SK-N-SH treated with all-trans-retinoic acid at 6 μM for 48 hours (cell line): ENCODE measurements at regions not wholly inside any gene's neighbourhood (a gene's known extent, or its start where the extent isn't known, plus 50 kb on each side); places are given as distances from the start of the nearest gene placed in this dataset.

Experiments used
- ATAC-seq: fragments of 200-7000 bp; cut with Tn5 transposase; 3 replicates; pipeline ENCODE4 v1.9.1; 2020; ENCODE audit warnings: mild to moderate bottlenecking, moderate library complexity
- ARNTL ChIP-seq: fragments of 450-650 bp; formaldehyde crosslinking; IDR thresholded peaks from 2 replicates; pipeline ENCODE4 v1.5.0; 2020; ENCODE audit warnings: low read depth, mild to moderate bottlenecking, moderate library complexity, borderline replicate concordance
- ESRRG ChIP-seq: fragments of 250-450 bp; sonication (Bioruptor Pico); IDR thresholded peaks from 2 replicates; pipeline ENCODE4 v1.6.1; 2021; ENCODE audit warnings: mild to moderate bottlenecking
- GLIS3 ChIP-seq: fragments of 250-450 bp; sonication (Bioruptor Pico); IDR thresholded peaks from 2 replicates; pipeline ENCODE4 v1.5.0; 2020; ENCODE audit warnings: mild to moderate bottlenecking, moderate library complexity
- ISL1 ChIP-seq: fragments of 250-450 bp; sonication (Bioruptor Pico); IDR thresholded peaks from 2 replicates; pipeline ENCODE4 v2.1.2; 2022; ENCODE audit warnings: mild to moderate bottlenecking, moderate library complexity
- PPARA ChIP-seq: fragments of 250-450 bp; sonication (Bioruptor Pico); IDR thresholded peaks from 2 replicates; pipeline ENCODE4 v1.5.0; 2020; ENCODE audit warnings: mild to moderate bottlenecking, borderline replicate concordance
- SNAI2 ChIP-seq: fragments of 250-450 bp; sonication (Bioruptor Pico); IDR thresholded peaks from 2 replicates; pipeline ENCODE4 v1.5.0; 2020; ENCODE audit warnings: mild to moderate bottlenecking, moderate library complexity
- TOX ChIP-seq: fragments of 250-450 bp; sonication (Bioruptor Pico); IDR thresholded peaks from 2 replicates; pipeline ENCODE4 v1.8.0; 2021; ENCODE audit warnings: mild to moderate bottlenecking, moderate library complexity, borderline replicate concordance
- ZFP3 ChIP-seq: fragments of 250-450 bp; sonication (Bioruptor Pico); IDR thresholded peaks from 2 replicates; pipeline ENCODE4 v1.5.0; 2020; ENCODE audit warnings: mild to moderate bottlenecking, moderate library complexity
- ZNF565 ChIP-seq: fragments of 450-650 bp; formaldehyde crosslinking; conservative IDR thresholded peaks from 2 replicates; pipeline ENCODE4 v1.5.0; 2020; ENCODE audit warnings: low read depth, mild to moderate bottlenecking, moderate library complexity
- ZNF70 ChIP-seq: fragments of 450-650 bp; formaldehyde crosslinking; IDR thresholded peaks from 2 replicates; pipeline ENCODE4 v1.5.0; 2020; ENCODE audit warnings: mild to moderate bottlenecking, moderate library complexity
- ZNF8 ChIP-seq: fragments of 450-650 bp; formaldehyde crosslinking; IDR thresholded peaks from 2 replicates; pipeline ENCODE4 v1.5.0; 2020; ENCODE audit warnings: mild to moderate bottlenecking, moderate library complexity
- TF ChIP-seq, protein P1 (sequence below): fragments of 250-450 bp; sonication (Bioruptor Pico); IDR thresholded peaks from 2 replicates; pipeline ENCODE4 v1.8.0; 2021; ENCODE audit warnings: low read depth, mild to moderate bottlenecking, moderate library complexity, borderline replicate concordance
- TF ChIP-seq, protein P2 (sequence below): fragments of 250-450 bp; sonication (Bioruptor Pico); IDR thresholded peaks from 2 replicates; pipeline ENCODE4 v1.5.0; 2020; ENCODE audit warnings: mild to moderate bottlenecking, moderate library complexity
- TF ChIP-seq, protein P3 (sequence below): fragments of 250-450 bp; sonication (Bioruptor Pico); IDR thresholded peaks from 2 replicates; pipeline ENCODE4 v1.5.1; 2021; ENCODE audit warnings: mild to moderate bottlenecking, moderate library complexity
- TF ChIP-seq, protein P4 (sequence below): fragments of 250-450 bp; sonication (Bioruptor Pico); IDR thresholded peaks from 2 replicates; pipeline ENCODE4 v1.5.1; 2020; ENCODE audit warnings: low read depth, mild to moderate bottlenecking, moderate library complexity
- TF ChIP-seq, protein P5 (sequence below): fragments of 250-450 bp; sonication (Bioruptor Pico); IDR thresholded peaks from 2 replicates; pipeline ENCODE4 v1.8.0; 2020; ENCODE audit warnings: mild to moderate bottlenecking, moderate library complexity, borderline replicate concordance

DNA sequence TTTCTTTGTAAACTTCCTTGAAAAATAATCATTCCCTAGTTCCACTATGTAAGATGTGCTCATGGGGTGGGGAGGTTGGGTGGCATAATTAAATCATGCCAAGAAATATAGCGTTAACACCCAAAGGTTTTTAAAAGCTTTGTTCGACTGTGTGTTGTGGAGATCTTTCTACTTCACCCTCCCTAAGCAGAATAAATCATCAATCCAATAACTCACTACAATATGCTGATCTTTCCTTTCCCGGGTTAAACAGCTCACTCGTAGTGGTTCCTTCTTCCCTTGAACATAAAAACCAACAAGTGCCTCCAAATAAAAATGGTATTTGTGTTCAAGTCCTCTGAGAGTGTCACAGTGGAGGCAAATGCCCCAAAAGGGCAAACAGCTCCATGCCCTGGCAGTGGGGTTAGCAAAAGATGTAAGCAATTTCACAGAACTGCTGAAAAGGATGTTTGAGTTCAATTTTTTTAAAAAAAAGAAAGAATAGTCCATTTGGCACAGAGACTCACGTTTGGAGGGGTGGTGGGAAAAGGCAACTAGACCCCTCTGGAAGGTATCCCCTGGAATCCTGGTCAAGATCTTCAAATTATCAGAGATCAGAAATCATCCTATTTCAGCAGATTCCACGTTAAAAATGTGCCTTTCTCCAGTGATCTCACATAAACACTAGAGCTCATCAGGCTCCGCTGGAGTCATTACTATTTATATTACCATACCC lies 99.1 kb downstream of the TFAP2A start:
- no peak; the same call in 2 of the 3 replicates for ATAC-seq
- no peak for TF ChIP-seq ZNF565 (CRISPR knock-in tag)
- no peak for TF ChIP-seq ZNF8 (CRISPR knock-in tag)
- TF ChIP-seq, protein P1, sequence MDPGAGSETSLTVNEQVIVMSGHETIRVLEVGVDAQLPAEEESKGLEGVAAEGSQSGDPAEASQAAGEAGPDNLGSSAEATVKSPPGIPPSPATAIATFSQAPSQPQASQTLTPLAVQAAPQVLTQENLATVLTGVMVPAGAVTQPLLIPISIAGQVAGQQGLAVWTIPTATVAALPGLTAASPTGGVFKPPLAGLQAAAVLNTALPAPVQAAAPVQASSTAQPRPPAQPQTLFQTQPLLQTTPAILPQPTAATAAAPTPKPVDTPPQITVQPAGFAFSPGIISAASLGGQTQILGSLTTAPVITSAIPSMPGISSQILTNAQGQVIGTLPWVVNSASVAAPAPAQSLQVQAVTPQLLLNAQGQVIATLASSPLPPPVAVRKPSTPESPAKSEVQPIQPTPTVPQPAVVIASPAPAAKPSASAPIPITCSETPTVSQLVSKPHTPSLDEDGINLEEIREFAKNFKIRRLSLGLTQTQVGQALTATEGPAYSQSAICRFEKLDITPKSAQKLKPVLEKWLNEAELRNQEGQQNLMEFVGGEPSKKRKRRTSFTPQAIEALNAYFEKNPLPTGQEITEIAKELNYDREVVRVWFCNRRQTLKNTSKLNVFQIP (CRISPR knock-in tag), result no peak
- no peak for TF ChIP-seq ZNF70 (CRISPR knock-in tag)
- TF ChIP-seq, protein P2, sequence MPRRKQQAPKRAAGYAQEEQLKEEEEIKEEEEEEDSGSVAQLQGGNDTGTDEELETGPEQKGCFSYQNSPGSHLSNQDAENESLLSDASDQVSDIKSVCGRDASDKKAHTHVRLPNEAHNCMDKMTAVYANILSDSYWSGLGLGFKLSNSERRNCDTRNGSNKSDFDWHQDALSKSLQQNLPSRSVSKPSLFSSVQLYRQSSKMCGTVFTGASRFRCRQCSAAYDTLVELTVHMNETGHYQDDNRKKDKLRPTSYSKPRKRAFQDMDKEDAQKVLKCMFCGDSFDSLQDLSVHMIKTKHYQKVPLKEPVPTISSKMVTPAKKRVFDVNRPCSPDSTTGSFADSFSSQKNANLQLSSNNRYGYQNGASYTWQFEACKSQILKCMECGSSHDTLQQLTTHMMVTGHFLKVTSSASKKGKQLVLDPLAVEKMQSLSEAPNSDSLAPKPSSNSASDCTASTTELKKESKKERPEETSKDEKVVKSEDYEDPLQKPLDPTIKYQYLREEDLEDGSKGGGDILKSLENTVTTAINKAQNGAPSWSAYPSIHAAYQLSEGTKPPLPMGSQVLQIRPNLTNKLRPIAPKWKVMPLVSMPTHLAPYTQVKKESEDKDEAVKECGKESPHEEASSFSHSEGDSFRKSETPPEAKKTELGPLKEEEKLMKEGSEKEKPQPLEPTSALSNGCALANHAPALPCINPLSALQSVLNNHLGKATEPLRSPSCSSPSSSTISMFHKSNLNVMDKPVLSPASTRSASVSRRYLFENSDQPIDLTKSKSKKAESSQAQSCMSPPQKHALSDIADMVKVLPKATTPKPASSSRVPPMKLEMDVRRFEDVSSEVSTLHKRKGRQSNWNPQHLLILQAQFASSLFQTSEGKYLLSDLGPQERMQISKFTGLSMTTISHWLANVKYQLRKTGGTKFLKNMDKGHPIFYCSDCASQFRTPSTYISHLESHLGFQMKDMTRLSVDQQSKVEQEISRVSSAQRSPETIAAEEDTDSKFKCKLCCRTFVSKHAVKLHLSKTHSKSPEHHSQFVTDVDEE, result no peak
- TF ChIP-seq GLIS3, result no peak
- no peak for TF ChIP-seq ARNTL (CRISPR knock-in tag)
- TF ChIP-seq, protein P3, sequence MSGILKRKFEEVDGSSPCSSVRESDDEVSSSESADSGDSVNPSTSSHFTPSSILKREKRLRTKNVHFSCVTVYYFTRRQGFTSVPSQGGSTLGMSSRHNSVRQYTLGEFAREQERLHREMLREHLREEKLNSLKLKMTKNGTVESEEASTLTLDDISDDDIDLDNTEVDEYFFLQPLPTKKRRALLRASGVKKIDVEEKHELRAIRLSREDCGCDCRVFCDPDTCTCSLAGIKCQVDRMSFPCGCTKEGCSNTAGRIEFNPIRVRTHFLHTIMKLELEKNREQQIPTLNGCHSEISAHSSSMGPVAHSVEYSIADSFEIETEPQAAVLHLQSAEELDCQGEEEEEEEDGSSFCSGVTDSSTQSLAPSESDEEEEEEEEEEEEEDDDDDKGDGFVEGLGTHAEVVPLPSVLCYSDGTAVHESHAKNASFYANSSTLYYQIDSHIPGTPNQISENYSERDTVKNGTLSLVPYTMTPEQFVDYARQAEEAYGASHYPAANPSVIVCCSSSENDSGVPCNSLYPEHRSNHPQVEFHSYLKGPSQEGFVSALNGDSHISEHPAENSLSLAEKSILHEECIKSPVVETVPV (CRISPR knock-in tag), result no peak
- TF ChIP-seq, all 23 proteins: peak for 0

DNA sequence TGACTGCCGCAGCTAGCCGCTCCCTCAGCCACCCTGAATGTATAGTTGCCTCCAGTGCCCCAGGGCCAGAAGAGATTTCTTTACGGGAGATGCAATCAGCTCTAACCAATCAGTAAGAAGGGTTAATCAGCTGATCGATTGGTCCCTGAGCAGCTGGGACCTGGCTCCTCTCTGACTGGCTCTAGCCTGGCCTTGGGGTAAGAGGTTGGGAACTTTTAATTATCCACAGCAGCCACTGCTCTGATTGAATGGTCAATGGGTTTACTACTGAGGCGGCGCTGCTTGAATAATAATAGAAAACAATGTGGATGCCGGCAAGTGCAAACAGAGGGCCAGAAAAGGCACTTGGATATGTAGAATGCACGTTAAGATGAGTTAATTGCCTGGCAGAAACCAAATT lies 99.8 kb downstream of the TFAP2A start:
- TF ChIP-seq GLIS3, result no peak
- no peak for TF ChIP-seq ZFP3 (CRISPR knock-in tag)
- TF ChIP-seq ESRRG (CRISPR knock-in tag), result no peak
- TF ChIP-seq PPARA (CRISPR knock-in tag), result no peak
- TF ChIP-seq ZNF70 (CRISPR knock-in tag), result no peak
- TF ChIP-seq, protein P4, sequence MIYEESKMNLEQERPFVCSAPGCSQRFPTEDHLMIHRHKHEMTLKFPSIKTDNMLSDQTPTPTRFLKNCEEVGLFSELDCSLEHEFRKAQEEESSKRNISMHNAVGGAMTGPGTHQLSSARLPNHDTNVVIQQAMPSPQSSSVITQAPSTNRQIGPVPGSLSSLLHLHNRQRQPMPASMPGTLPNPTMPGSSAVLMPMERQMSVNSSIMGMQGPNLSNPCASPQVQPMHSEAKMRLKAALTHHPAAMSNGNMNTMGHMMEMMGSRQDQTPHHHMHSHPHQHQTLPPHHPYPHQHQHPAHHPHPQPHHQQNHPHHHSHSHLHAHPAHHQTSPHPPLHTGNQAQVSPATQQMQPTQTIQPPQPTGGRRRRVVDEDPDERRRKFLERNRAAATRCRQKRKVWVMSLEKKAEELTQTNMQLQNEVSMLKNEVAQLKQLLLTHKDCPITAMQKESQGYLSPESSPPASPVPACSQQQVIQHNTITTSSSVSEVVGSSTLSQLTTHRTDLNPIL, result no peak
- no peak for ATAC-seq

DNA sequence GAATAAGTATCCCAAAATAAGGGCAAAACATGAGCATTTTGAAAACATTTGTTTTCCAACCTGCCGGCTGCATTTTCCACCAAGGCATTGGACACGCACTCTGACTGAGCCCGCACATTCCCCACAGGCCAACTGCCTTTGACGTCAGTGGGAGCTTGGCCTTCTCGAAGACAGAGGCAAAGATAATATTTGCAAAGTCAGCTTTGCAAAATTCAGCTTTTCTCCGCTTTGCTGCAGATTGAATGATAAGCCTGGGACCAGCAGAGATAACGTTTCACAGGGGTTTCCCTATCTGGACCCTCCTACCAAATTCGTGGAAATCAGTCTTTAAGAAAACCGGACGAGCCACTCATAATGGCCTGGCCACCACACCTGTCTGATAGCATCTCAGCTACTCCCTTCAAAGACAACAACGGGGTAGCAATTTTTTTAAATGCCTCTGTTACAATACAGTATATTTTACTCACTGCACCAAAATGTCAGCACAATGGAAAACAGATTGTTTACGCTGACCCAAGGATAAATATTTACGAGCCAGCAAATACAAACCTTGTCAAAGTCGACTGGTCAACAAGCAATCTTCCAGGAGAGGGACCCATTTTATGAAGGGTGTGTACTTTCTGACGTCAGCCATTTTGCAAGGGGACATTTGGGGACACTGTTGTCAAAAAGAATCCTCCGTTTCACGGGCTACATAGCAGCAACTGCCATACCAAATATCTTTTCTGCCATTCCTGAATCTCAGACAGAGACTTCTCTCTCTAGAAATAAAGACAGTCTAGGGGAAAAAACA lies 100.5 kb downstream of the TFAP2A start:
- no peak for ATAC-seq
- TF ChIP-seq, protein P4, result no peak
- TF ChIP-seq, protein P5, sequence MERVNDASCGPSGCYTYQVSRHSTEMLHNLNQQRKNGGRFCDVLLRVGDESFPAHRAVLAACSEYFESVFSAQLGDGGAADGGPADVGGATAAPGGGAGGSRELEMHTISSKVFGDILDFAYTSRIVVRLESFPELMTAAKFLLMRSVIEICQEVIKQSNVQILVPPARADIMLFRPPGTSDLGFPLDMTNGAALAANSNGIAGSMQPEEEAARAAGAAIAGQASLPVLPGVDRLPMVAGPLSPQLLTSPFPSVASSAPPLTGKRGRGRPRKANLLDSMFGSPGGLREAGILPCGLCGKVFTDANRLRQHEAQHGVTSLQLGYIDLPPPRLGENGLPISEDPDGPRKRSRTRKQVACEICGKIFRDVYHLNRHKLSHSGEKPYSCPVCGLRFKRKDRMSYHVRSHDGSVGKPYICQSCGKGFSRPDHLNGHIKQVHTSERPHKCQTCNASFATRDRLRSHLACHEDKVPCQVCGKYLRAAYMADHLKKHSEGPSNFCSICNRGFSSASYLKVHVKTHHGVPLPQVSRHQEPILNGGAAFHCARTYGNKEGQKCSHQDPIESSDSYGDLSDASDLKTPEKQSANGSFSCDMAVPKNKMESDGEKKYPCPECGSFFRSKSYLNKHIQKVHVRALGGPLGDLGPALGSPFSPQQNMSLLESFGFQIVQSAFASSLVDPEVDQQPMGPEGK (CRISPR knock-in tag), result no peak
- no peak for TF ChIP-seq ISL1
- no peak for TF ChIP-seq ZNF70 (CRISPR knock-in tag)
- TF ChIP-seq ARNTL (CRISPR knock-in tag), result no peak
- TF ChIP-seq SNAI2 (CRISPR knock-in tag), result no peak
- TF ChIP-seq TOX, result no peak
